NCI-H1092 (cell line): ENCODE measurements at regions not wholly inside any gene's neighbourhood (a gene's known extent, or its start where the extent isn't known, plus 50 kb on each side); places are given as distances from the start of the nearest gene placed in this dataset.

Experiments
- DNase-seq: peaks from one replicate; lab custom pipeline; 2025; lab: John Stamatoyannopoulos, UW

GRCh38 chr2:23327887-23328286 is 57.1 kb upstream of the KLHL29 start:
- no peak for DNase-seq

- DNase-seq = no peak
Observed at GRCh38 chr2:23330214-23330613, 54.8 kb upstream of the KLHL29 start.
